Gastrocnemius medialis (tissue), 4 donors: ENCODE measurements at regions not wholly inside any gene's neighbourhood (a gene's known extent, or its start where the extent isn't known, plus 50 kb on each side); places are given as distances from the start of the nearest gene placed in this dataset.

Experiments used
- ATAC-seq, 2 donors: fragments of 150-250 bp; one replicate each; pipeline ENCODE4 v1.9.1; 2016
- DNase-seq, 2 donors: peaks; one replicate each; pipeline ENCODE4 v3.0.0-alpha.2; 2019
- H3K27ac ChIP-seq, 4 donors: fragments of 200-600 bp; sonication (generic); 1 replicate in 1 of 4; 2 replicates in 3 of 4; pipeline ENCODE4 v1.5.1; 2016 to 2018; ENCODE audit warnings: mild to moderate bottlenecking in 2 of 4, moderate library complexity in 1 of 4
- H3K27me3 ChIP-seq, 3 donors: fragments of 200-600 bp; sonication (generic) in 2 of 3; 1 replicate in 1 of 3; 2 replicates in 2 of 3; pipeline versions ENCODE4 v1.5.1 to v1.6.0; 2016 to 2019; ENCODE audit warnings: mild to moderate bottlenecking in 1 of 3, moderate library complexity in 1 of 3
- H3K36me3 ChIP-seq, 2 donors: fragments of 200-600 bp; sonication (generic) in 1 of 2; one replicate each; pipeline ENCODE4 v1.5.1; 2017 to 2018
- H3K4me1 ChIP-seq, 2 donors: fragments of 200-600 bp; sonication (generic) in 1 of 2; one replicate each; pipeline ENCODE4 v1.5.1; 2016 to 2017; ENCODE audit warnings: mild to moderate bottlenecking in 2 of 2
- H3K4me3 ChIP-seq, 4 donors: fragments of 200-600 bp; sonication (generic) in 3 of 4; 1 replicate in 1 of 4; 2 replicates in 3 of 4; pipeline ENCODE4 v1.5.1; 2016 to 2019; ENCODE audit warnings: mild to moderate bottlenecking in 2 of 4
- H3K9me3 ChIP-seq, 3 donors: fragments of 200-600 bp; sonication (generic) in 2 of 3; 1 replicate in 1 of 3; 2 replicates in 2 of 3; pipeline ENCODE4 v1.5.1; 2016 to 2019
- POLR2A ChIP-seq, 2 donors: fragments of 450-650 bp; IDR thresholded peaks; one replicate each; pipeline ENCODE4 v1.6.1; 2017; ENCODE audit warnings: antibody characterized with exemption in 2 of 2, mild to moderate bottlenecking in 2 of 2, moderate library complexity in 2 of 2
- in situ Hi-C, 4 donors: fragments of 200-750 bp; cut with MboI; loops; one replicate each; pipeline versions ENCODE4 v1.15.0 to v1.8.0; 2017; ENCODE audit warnings: low sequenced_read_pairs in 4 of 4
- intact Hi-C: fragments of 100-400 bp; cut with DNase I; formaldehyde crosslinking; loops from one replicate; pipeline ENCODE4 v1.15.1; 2023; ENCODE audit warnings: low total_unique reads
- TF ChIP-seq, protein P1 (sequence below), 5 experiments: fragments of 450-650 bp in 3 of 5; fragments of 200-600 bp in 2 of 5; sonication (generic) in 2 of 5; IDR thresholded peaks in 4 of 5; conservative IDR thresholded peaks in 1 of 5; 1 replicate in 4 of 5; 2 replicates in 1 of 5; pipeline ENCODE4 v1.5.1; 2016 to 2019; ENCODE audit warnings: antibody characterized with exemption in 5 of 5, mild to moderate bottlenecking in 3 of 5, moderate library complexity in 3 of 5

GRCh38 chr4:163967263-163967662 is 472.8 kb downstream of the TMA16 start:
- intact Hi-C loops (no loop called here), in situ Hi-C loops (no loop called here)
- no peak overlapping the region for H3K4me3 ChIP-seq

DNA sequence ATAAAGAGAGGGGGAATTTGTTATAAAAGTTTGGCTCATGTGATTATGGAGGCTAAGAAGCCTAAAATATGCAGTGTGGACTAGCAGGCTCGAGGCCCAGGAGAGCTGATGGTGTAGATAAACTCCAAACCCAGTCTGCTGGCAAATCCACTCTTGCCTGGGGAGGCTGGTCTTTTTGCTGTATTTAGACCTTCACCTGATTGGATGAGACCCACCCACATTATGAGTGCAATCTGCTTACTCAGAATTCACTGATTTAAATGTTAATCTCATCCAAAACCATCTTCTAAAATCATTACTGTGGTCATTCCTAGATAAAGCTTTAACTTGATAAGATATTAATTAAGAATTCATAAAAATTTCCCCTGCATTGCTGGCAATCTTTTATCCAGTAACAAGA is 473.2 kb downstream of the TMA16 start:
- H3K27me3 ChIP-seq: no peaks in the 10 kb centered on the region
- no peaks in the 10 kb centered on the region for H3K36me3 ChIP-seq
- no peaks in the 10 kb centered on the region for H3K9me3 ChIP-seq
- H3K4me3 ChIP-seq: no peak overlapping the region
- intact Hi-C loops (no loop called here), in situ Hi-C loops (no loop called here)
- TF ChIP-seq, protein P1, sequence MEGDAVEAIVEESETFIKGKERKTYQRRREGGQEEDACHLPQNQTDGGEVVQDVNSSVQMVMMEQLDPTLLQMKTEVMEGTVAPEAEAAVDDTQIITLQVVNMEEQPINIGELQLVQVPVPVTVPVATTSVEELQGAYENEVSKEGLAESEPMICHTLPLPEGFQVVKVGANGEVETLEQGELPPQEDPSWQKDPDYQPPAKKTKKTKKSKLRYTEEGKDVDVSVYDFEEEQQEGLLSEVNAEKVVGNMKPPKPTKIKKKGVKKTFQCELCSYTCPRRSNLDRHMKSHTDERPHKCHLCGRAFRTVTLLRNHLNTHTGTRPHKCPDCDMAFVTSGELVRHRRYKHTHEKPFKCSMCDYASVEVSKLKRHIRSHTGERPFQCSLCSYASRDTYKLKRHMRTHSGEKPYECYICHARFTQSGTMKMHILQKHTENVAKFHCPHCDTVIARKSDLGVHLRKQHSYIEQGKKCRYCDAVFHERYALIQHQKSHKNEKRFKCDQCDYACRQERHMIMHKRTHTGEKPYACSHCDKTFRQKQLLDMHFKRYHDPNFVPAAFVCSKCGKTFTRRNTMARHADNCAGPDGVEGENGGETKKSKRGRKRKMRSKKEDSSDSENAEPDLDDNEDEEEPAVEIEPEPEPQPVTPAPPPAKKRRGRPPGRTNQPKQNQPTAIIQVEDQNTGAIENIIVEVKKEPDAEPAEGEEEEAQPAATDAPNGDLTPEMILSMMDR (IDR thresholded peaks at IDR 0.05 in 4 of 5, conservative IDR thresholded peaks at IDR 0.05 in 1 of 5): no peak
- no peak for TF ChIP-seq POLR2A (IDR thresholded peaks at IDR 0.05)
- H3K27ac ChIP-seq: no peak overlapping the region
- no peak for ATAC-seq
- no peaks in the 10 kb centered on the region for H3K4me1 ChIP-seq
- no peak for DNase-seq

More at GRCh38 chr4:163967263-163967662, 472.8 kb downstream of the TMA16 start:
- Histone ChIP-seq H3K27ac (no peak overlapping the region), H3K36me3 (no peaks in the 10 kb centered on the region), H3K9me3 (no peaks in the 10 kb centered on the region), H3K27me3 (no peaks in the 10 kb centered on the region), H3K4me1 (no peaks in the 10 kb centered on the region)
- DNase-seq (no peak), ATAC-seq (no peak)
- TF ChIP-seq, protein P1 (IDR thresholded peaks at IDR 0.05 in 4 of 5, conservative IDR thresholded peaks at IDR 0.05 in 1 of 5): no peak
- no peak for TF ChIP-seq POLR2A (IDR thresholded peaks at IDR 0.05)

DNA sequence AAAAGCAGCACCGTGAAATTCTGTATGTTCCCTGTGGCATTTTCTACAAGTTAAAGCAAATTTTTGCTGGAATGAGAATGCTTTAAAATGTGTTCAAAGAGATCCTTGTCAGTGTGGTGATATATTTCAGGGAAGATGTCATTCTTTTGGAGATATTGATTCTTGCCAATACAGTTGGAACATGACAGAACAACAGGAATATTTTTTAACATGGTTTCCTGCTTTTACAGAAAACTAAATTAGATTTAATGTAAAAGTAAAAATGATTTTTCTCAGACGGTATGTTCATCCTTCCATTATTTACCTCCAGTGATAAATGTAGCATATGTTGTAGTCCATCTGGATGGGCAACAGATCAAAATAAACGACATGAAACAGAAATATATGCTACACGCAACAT is 474.8 kb downstream of the TMA16 start:
- intact Hi-C loops: no loop called here

GRCh38 chr4:163976588-163976987 is 482.1 kb downstream of the TMA16 start:
- H3K4me1 ChIP-seq: no peaks in the 10 kb centered on the region
- no peak for DNase-seq
- H3K4me3 ChIP-seq: no peak overlapping the region
- TF ChIP-seq, protein P1 (IDR thresholded peaks at IDR 0.05 in 4 of 5, conservative IDR thresholded peaks at IDR 0.05 in 1 of 5): no peak
- TF ChIP-seq POLR2A (IDR thresholded peaks at IDR 0.05): no peak
- H3K9me3 ChIP-seq: no peaks in the 10 kb centered on the region
- ATAC-seq: no peak
- in situ Hi-C loops: no loop called here
- no peaks in the 10 kb centered on the region for H3K27me3 ChIP-seq
- intact Hi-C loops: no loop called here
- no peaks in the 10 kb centered on the region for H3K36me3 ChIP-seq
- H3K27ac ChIP-seq: no peak overlapping the region

More for the DNA sequence above, 474.8 kb downstream of the TMA16 start:
- no peak for TF ChIP-seq POLR2A (IDR thresholded peaks at IDR 0.05)
- TF ChIP-seq, protein P1 (IDR thresholded peaks at IDR 0.05 in 4 of 5, conservative IDR thresholded peaks at IDR 0.05 in 1 of 5): no peak
- Histone ChIP-seq H3K4me3 (no peak overlapping the region), H3K27me3 (no peaks in the 10 kb centered on the region), H3K9me3 (no peaks in the 10 kb centered on the region), H3K27ac (no peak overlapping the region), H3K4me1 (no peaks in the 10 kb centered on the region), H3K36me3 (no peaks in the 10 kb centered on the region)
- DNase-seq (no peak), ATAC-seq (no peak)
- in situ Hi-C loops: no loop called here

DNA sequence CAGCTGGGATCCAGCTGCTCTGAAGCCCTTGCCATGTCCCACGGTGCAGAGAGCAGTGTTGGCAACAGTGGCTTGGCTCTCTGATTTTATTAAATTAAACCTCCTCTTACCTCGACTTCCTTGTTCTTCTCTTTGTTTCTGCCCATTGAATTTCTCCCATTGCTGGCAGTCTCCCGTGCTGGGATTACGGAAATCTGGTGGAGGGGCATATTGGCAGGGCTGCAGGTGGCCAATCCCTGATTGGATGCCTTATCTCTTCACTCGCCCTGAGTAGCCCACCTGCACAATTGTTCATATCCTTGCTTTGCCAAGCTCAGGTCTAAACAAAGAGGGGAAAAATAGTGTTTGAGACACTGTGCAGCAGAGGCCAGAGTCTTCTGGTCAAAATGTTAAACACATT is 493.9 kb downstream of the TMA16 start:
- TF ChIP-seq, protein P1 (IDR thresholded peaks at IDR 0.05 in 4 of 5, conservative IDR thresholded peaks at IDR 0.05 in 1 of 5): no peak
- no peak for TF ChIP-seq POLR2A (IDR thresholded peaks at IDR 0.05)
- intact Hi-C loops (no loop called here), in situ Hi-C loops (no loop called here)
- no peaks in the 10 kb centered on the region for H3K4me1 ChIP-seq
- H3K27ac ChIP-seq: no peak overlapping the region
- no peaks in the 10 kb centered on the region for H3K9me3 ChIP-seq
- no peak overlapping the region for H3K4me3 ChIP-seq
- no peaks in the 10 kb centered on the region for H3K27me3 ChIP-seq
- no peak for ATAC-seq
- H3K36me3 ChIP-seq: no peaks in the 10 kb centered on the region
- DNase-seq: no peak
